ENCODE measurements at regions not wholly inside any gene's neighbourhood (a gene's known extent, or its start where the extent isn't known, plus 50 kb on each side); places are given as distances from the start of the nearest gene placed in this dataset.

- TF ChIP-seq CTCF (IDR thresholded peaks at IDR 0.05): no peak
- no peak for TF ChIP-seq POLR2A (IDR thresholded peaks at IDR 0.05)
- no peak for TF ChIP-seq POLR2AphosphoS5 (IDR thresholded peaks at IDR 0.05)
Observed at GRCh38 chr6:139423971-139424667, 49.7 kb upstream of the CITED2 start.
